ENCODE measurements at regions not wholly inside any gene's neighbourhood (a gene's known extent, or its start where the extent isn't known, plus 50 kb on each side); places are given as distances from the start of the nearest gene placed in this dataset.

GRCh38 chrX:45980726-45981125 is 564.5 kb downstream of the ZNF674 start:
- H3K9ac ChIP-seq (ENCODE audit: low read depth in 2 of 2, low read length in 2 of 2), result no peak overlapping the region
- H3K4me1 ChIP-seq, result no peaks in the 10 kb centered on the region
- no peak for DNase-seq
- TF ChIP-seq CTCF (IDR thresholded peaks at IDR 0.05), result no peak
- no peaks in the 10 kb centered on the region for H3K27me3 ChIP-seq
- no peak overlapping the region for H3K27ac ChIP-seq
- H3K36me3 ChIP-seq, result no peaks in the 10 kb centered on the region
- H3K9me3 ChIP-seq, result no peaks in the 10 kb centered on the region
- no peak overlapping the region for H3K4me3 ChIP-seq
- intact Hi-C loops (cut with DNase I), result no loop called here

- Histone ChIP-seq H3K4me3 (no peak overlapping the region), H3K36me3 (no peaks in the 10 kb centered on the region), H3K9me3 (no peaks in the 10 kb centered on the region), H3K4me1 (no peaks in the 10 kb centered on the region), H3K27me3 (no peaks in the 10 kb centered on the region), H3K27ac (no peak overlapping the region), H3K9ac (ENCODE audit: low read depth in 2 of 2, low read length in 2 of 2) (no peak overlapping the region)
- TF ChIP-seq CTCF (IDR thresholded peaks at IDR 0.05), result no peak
- no peak for DNase-seq
- intact Hi-C loops (cut with DNase I), result no loop called here
Measured at GRCh38 chrX:45975633-45976032, 569.6 kb downstream of the ZNF674 start.

- H3K36me3 ChIP-seq, result no peaks in the 10 kb centered on the region
- DNase-seq, result no peak
- no peak for TF ChIP-seq CTCF (IDR thresholded peaks at IDR 0.05)
- H3K4me1 ChIP-seq, result no peaks in the 10 kb centered on the region
- no peak overlapping the region for H3K4me3 ChIP-seq
- no peaks in the 10 kb centered on the region for H3K27me3 ChIP-seq
- H3K27ac ChIP-seq, result no peak overlapping the region
- H3K9ac ChIP-seq (ENCODE audit: low read depth in 2 of 2, low read length in 2 of 2), result no peak overlapping the region
- H3K9me3 ChIP-seq, result no peaks in the 10 kb centered on the region
- intact Hi-C loops (cut with DNase I), result no loop called here
Measured at GRCh38 chrX:45972636-45973035, 572.6 kb downstream of the ZNF674 start.

- no peak for DNase-seq
- no peak overlapping the region for H3K9ac ChIP-seq (ENCODE audit: low read depth in 2 of 2, low read length in 2 of 2)
- intact Hi-C loops (cut with DNase I), result no loop called here
- H3K4me1 ChIP-seq, result no peaks in the 10 kb centered on the region
- no peak for TF ChIP-seq CTCF (IDR thresholded peaks at IDR 0.05)
- H3K27me3 ChIP-seq, result no peaks in the 10 kb centered on the region
- no peak overlapping the region for H3K4me3 ChIP-seq
- H3K36me3 ChIP-seq, result no peaks in the 10 kb centered on the region
- H3K27ac ChIP-seq, result no peak overlapping the region
- H3K9me3 ChIP-seq, result no peaks in the 10 kb centered on the region
Measured at GRCh38 chrX:45959567-45959966, 585.7 kb downstream of the ZNF674 start.

GRCh38 chrX:45956191-45956870 is 588.9 kb downstream of the ZNF674 start:
- intact Hi-C loops (cut with DNase I), result no loop called here
- H3K36me3 ChIP-seq, result no peaks in the 10 kb centered on the region
- H3K4me3 ChIP-seq, result no peak overlapping the region
- H3K9me3 ChIP-seq, result no peaks in the 10 kb centered on the region
- TF ChIP-seq CTCF (IDR thresholded peaks at IDR 0.05), result no peak
- no peaks in the 10 kb centered on the region for H3K4me1 ChIP-seq
- H3K9ac ChIP-seq (ENCODE audit: low read depth in 2 of 2, low read length in 2 of 2), result no peak overlapping the region
- H3K27ac ChIP-seq, result no peak overlapping the region
- DNase-seq, result no peak
- H3K27me3 ChIP-seq, result no peaks in the 10 kb centered on the region

All from colonic mucosa (tissue), 4 donors.